SK-N-SH (cell line): ENCODE measurements at regions not wholly inside any gene's neighbourhood (a gene's known extent, or its start where the extent isn't known, plus 50 kb on each side); places are given as distances from the start of the nearest gene placed in this dataset.

ENCODE experiments used
- CTCF ChIA-PET: fragments of 300-600, 350-600 bp; formaldehyde crosslinking; extraction: SDS; loops from one replicate; lab custom pipeline; 2021; lab: Yijun Ruan, JAX
- POLR2A ChIA-PET: fragments of 350-600 bp; sonication (Branson Sonifier 250); formaldehyde crosslinking; extraction: SDS; loops from one replicate; lab custom pipeline; 2020; ENCODE audit warnings: antibody characterized with exemption, inconsistent platforms; lab: Yijun Ruan, JAX
- DNase-seq: peaks from one replicate; pipeline ENCODE4 v3.0.0; 2012
- H2AFZ ChIP-seq: fragments of 200-600 bp; sonication (generic); 2 replicates; pipeline ENCODE4 v1.8.1; 2016; ENCODE audit warnings: antibody characterized with exemption, mild to moderate bottlenecking, low read depth
- H3F3A ChIP-seq: fragments of 200-600 bp; sonication (generic); replicated peaks from 2 replicates; pipeline ENCODE3; 2016; ENCODE audit warnings: antibody characterized with exemption, mild to moderate bottlenecking; ENCODE audit not compliant: insufficient read depth
- H3K27ac ChIP-seq, 2 experiments: fragments of 200-500 bp in 1 of 2; fragments of 200-600 bp in 1 of 2; sonication (Bioruptor generic) in 1 of 2; sonication (generic), shearing (Covaris generic) in 1 of 2; 2 replicates each; pipeline versions ENCODE4 v1.5.1 to v1.6.1; 2014 to 2016; ENCODE audit warnings: low read depth in 2 of 2, inconsistent platforms in 1 of 2, low read length in 1 of 2, mild to moderate bottlenecking in 1 of 2, mixed read lengths in 1 of 2
- H3K27me3 ChIP-seq: fragments of 200-600 bp; sonication (generic), shearing (Covaris generic); 2 replicates; pipeline ENCODE4 v1.6.1; 2016; ENCODE audit warnings: mixed run types; ENCODE audit not compliant: insufficient read depth
- H3K36me3 ChIP-seq, 2 experiments: fragments of 200-500 bp in 1 of 2; fragments of 200-600 bp in 1 of 2; sonication (Bioruptor generic) in 1 of 2; sonication (generic) in 1 of 2; replicated peaks in 1 of 2; 2 replicates each; pipeline versions ENCODE3 to v1.5.1; 2014 to 2016; ENCODE audit warnings: low read length in 1 of 2, mild to moderate bottlenecking in 1 of 2; ENCODE audit not compliant: insufficient read depth in 2 of 2, control insufficient read depth in 1 of 2
- H3K4me1 ChIP-seq, 2 experiments: fragments of 200-500 bp in 1 of 2; fragments of 200-600 bp in 1 of 2; sonication (Bioruptor generic) in 1 of 2; sonication (generic), shearing (Covaris generic) in 1 of 2; 2 replicates each; pipeline versions ENCODE4 v1.5.1 to v1.6.1; 2014 to 2016; ENCODE audit warnings: low read depth in 1 of 2, low read length in 1 of 2, mixed run types in 1 of 2; ENCODE audit not compliant: insufficient read depth in 2 of 2, control insufficient read depth in 1 of 2
- H3K4me2 ChIP-seq: fragments of 200-600 bp; sonication (generic), shearing (Covaris generic); 2 replicates; pipeline ENCODE4 v1.6.1; 2017; ENCODE audit warnings: mixed run types
- H3K4me3 ChIP-seq, 2 experiments: fragments of 200-500 bp in 1 of 2; fragments of 200-600 bp in 1 of 2; sonication (Bioruptor generic) in 1 of 2; sonication (generic), shearing (Covaris generic) in 1 of 2; 2 replicates each; pipeline versions ENCODE4 v1.5.1 to v1.8.1; 2014 to 2016; ENCODE audit warnings: low read depth in 2 of 2, inconsistent platforms in 1 of 2, low read length in 1 of 2, mild to moderate bottlenecking in 1 of 2, mixed read lengths in 1 of 2, moderate library complexity in 1 of 2
- H3K79me2 ChIP-seq: fragments of 200-600 bp; sonication (generic); 2 replicates; pipeline ENCODE4 v1.8.1; 2017; ENCODE audit warnings: mild to moderate bottlenecking; ENCODE audit not compliant: insufficient read depth
- H3K9ac ChIP-seq: fragments of 200-600 bp; sonication (generic); 2 replicates; pipeline ENCODE4 v1.6.1; 2017; ENCODE audit warnings: mixed run types
- H3K9me2 ChIP-seq: fragments of 200-600 bp; sonication (generic); 2 replicates; pipeline ENCODE4 v1.6.1; 2017; ENCODE audit warnings: mixed run types
- H3K9me3 ChIP-seq: fragments of 200-600 bp; sonication (generic); 2 replicates; pipeline ENCODE4 v1.6.1; 2017; ENCODE audit warnings: mixed run types, mild to moderate bottlenecking, moderate library complexity
- H4K20me1 ChIP-seq: fragments of 200-600 bp; sonication (generic); 2 replicates; pipeline ENCODE4 v1.6.1; 2017; ENCODE audit warnings: mild to moderate bottlenecking, mixed run types; ENCODE audit not compliant: insufficient read depth
- FOXJ3 ChIP-seq: sonication (generic); formaldehyde crosslinking; IDR thresholded peaks from 2 replicates; pipeline ENCODE4 v1.5.1; 2020; ENCODE audit warnings: mild to moderate bottlenecking, missing genetic modification reagents
- FOXM1 ChIP-seq: IDR thresholded peaks from 2 replicates; pipeline ENCODE4 v1.4.0; 2012; ENCODE audit warnings: low read depth, mild to moderate bottlenecking
- JUND ChIP-seq: IDR thresholded peaks from 2 replicates; pipeline ENCODE4 v1.4.0; 2012
- NFIC ChIP-seq: IDR thresholded peaks from 2 replicates; pipeline ENCODE4 v1.4.0; 2012; ENCODE audit warnings: borderline replicate concordance
- PBX3 ChIP-seq: IDR thresholded peaks from 2 replicates; pipeline ENCODE4; 2012
- RAD21 ChIP-seq: IDR thresholded peaks from 2 replicates; pipeline ENCODE4 v1.6.1; 2012; ENCODE audit warnings: mild to moderate bottlenecking, low read length
- RCOR1 ChIP-seq: fragments of 150-350 bp; IDR thresholded peaks from 2 replicates; pipeline ENCODE4 v1.6.1; 2017; ENCODE audit warnings: antibody characterized with exemption, low read length
- RFX5 ChIP-seq: IDR thresholded peaks from 2 replicates; pipeline ENCODE4 v1.6.1; 2012; ENCODE audit warnings: mild to moderate bottlenecking, improper control_type of control experiment, low read length
- SIN3A ChIP-seq: IDR thresholded peaks from 2 replicates; pipeline ENCODE4 v1.6.1; 2012; ENCODE audit warnings: low read depth, mild to moderate bottlenecking, low read length, moderate library complexity, borderline replicate concordance
- SMC3 ChIP-seq: IDR thresholded peaks from 2 replicates; pipeline ENCODE4 v1.6.1; 2012; ENCODE audit warnings: low read depth, low read length, improper control_type of control experiment
- TCF12 ChIP-seq: IDR thresholded peaks from 2 replicates; pipeline ENCODE4 v1.4.0; 2012
- TEAD4 ChIP-seq: IDR thresholded peaks from 2 replicates; pipeline ENCODE4 v1.4.0; 2012; ENCODE audit warnings: mild to moderate bottlenecking, borderline replicate concordance; ENCODE audit not compliant: insufficient read depth
- USF2 ChIP-seq: fragments of 150-350 bp; IDR thresholded peaks from 2 replicates; pipeline ENCODE4 v1.6.1; 2017; ENCODE audit warnings: antibody characterized with exemption, low read length, low read depth, borderline replicate concordance
- ZBTB33 ChIP-seq: IDR thresholded peaks from 2 replicates; pipeline ENCODE4 v1.4.0; 2012; ENCODE audit warnings: low read depth, borderline replicate concordance
- WGBS: methylation state at CpG from one replicate; pipeline ENCODE4 v1.1.6; 2017; ENCODE audit warnings: low lambda C conversion rate; 5-methylcytosine and 5-hydroxymethylcytosine counted together
- TF ChIP-seq, protein P1 (sequence below): IDR thresholded peaks from 2 replicates; pipeline ENCODE4 v1.4.0; 2012; ENCODE audit warnings: low read depth
- TF ChIP-seq, protein P2 (sequence below): fragments of 150-350 bp; IDR thresholded peaks from 2 replicates; pipeline ENCODE4 v1.6.1; 2016; ENCODE audit warnings: mild to moderate bottlenecking, low read depth, low read length
- TF ChIP-seq, protein P3 (sequence below): IDR thresholded peaks from 2 replicates; pipeline ENCODE4 v1.4.0; 2012; ENCODE audit warnings: low read depth, borderline replicate concordance

- H3K4me2 ChIP-seq, result no peak overlapping the region
- CTCF ChIA-PET, result no interaction called here
These were observed 594.3 kb upstream of the PCDH7 start for GRCh38 chr4:30125868-30126267.

GRCh38 chr4:30126351-30126750 is 593.8 kb upstream of the PCDH7 start:
- DNase-seq, result no peak
- ChIA-PET POLR2A (no interaction called here), CTCF (no interaction called here)
- Histone ChIP-seq H3K4me3 (no peak overlapping the region), H3K36me3 (no peaks in the 10 kb centered on the region), H2AFZ (no peak overlapping the region), H3K27me3 (no peaks in the 10 kb centered on the region), H3K4me1 (no peaks in the 10 kb centered on the region), H3K4me2 (no peak overlapping the region), H3F3A (no peaks in the 10 kb centered on the region), H3K9ac (no peak overlapping the region), H4K20me1 (no peaks in the 10 kb centered on the region), H3K79me2 (no peaks in the 10 kb centered on the region), H3K9me3 (no peaks in the 10 kb centered on the region; the same call in 1 of the 2 replicates), H3K27ac (no peak overlapping the region), H3K9me2 (0 out of 2 replicates have a peak, but pooled peaks cover 4% of the 10 kb centered on the region)
- WGBS, result 3% methylated on average over 1 of the region's 1 CpG
- TF ChIP-seq, protein P1, sequence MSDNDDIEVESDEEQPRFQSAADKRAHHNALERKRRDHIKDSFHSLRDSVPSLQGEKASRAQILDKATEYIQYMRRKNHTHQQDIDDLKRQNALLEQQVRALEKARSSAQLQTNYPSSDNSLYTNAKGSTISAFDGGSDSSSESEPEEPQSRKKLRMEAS, result no peak
- TF ChIP-seq TCF12 (no peak), TEAD4 (no peak), FOXJ3 (no peak), PBX3 (no peak), USF2 (no peak)

More at GRCh38 chr4:30125868-30126267, 594.3 kb upstream of the PCDH7 start:
- WGBS, result 0% methylated on average over 1 of the region's 1 CpG
- H2AFZ ChIP-seq, result no peak overlapping the region
- no peak for DNase-seq
- POLR2A ChIA-PET, result no interaction called here
- no peak overlapping the region for H3K4me3 ChIP-seq
- H3K27ac ChIP-seq, result no peak overlapping the region
- H3K4me1 ChIP-seq, result no peaks in the 10 kb centered on the region
- no peak overlapping the region for H3K9ac ChIP-seq
- H3K79me2 ChIP-seq, result no peaks in the 10 kb centered on the region
- no peaks in the 10 kb centered on the region for H3F3A ChIP-seq
- H3K9me2 ChIP-seq, result 0 out of 2 replicates have a peak, but pooled peaks cover 4% of the 10 kb centered on the region
- H3K9me3 ChIP-seq, result no peaks in the 10 kb centered on the region; the same call in 1 of the 2 replicates
- no peaks in the 10 kb centered on the region for H3K27me3 ChIP-seq
- no peaks in the 10 kb centered on the region for H3K36me3 ChIP-seq
- TF ChIP-seq, protein P2, sequence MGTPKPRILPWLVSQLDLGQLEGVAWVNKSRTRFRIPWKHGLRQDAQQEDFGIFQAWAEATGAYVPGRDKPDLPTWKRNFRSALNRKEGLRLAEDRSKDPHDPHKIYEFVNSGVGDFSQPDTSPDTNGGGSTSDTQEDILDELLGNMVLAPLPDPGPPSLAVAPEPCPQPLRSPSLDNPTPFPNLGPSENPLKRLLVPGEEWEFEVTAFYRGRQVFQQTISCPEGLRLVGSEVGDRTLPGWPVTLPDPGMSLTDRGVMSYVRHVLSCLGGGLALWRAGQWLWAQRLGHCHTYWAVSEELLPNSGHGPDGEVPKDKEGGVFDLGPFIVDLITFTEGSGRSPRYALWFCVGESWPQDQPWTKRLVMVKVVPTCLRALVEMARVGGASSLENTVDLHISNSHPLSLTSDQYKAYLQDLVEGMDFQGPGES, result no peak
- TF ChIP-seq JUND (no peak), FOXM1 (no peak), ZBTB33 (no peak), RAD21 (no peak), TCF12 (no peak), NFIC (no peak), RCOR1 (no peak), SMC3 (no peak), RFX5 (no peak), SIN3A (no peak)
- TF ChIP-seq, protein P3, sequence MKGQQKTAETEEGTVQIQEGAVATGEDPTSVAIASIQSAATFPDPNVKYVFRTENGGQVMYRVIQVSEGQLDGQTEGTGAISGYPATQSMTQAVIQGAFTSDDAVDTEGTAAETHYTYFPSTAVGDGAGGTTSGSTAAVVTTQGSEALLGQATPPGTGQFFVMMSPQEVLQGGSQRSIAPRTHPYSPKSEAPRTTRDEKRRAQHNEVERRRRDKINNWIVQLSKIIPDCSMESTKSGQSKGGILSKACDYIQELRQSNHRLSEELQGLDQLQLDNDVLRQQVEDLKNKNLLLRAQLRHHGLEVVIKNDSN, result no peak
- TF ChIP-seq, protein P1, result no peak
- no peaks in the 10 kb centered on the region for H4K20me1 ChIP-seq
